H9 (cell line): ENCODE measurements at regions not wholly inside any gene's neighbourhood (a gene's known extent, or its start where the extent isn't known, plus 50 kb on each side); places are given as distances from the start of the nearest gene placed in this dataset.

Experiments used
- DNase-seq: peaks from one replicate; pipeline ENCODE4 v3.0.0-alpha.2; 2017
- H2AFZ ChIP-seq: one replicate; pipeline ENCODE4 v1.6.1; 2013; ENCODE audit warnings: mild to moderate bottlenecking, low read length, control low read depth, moderate library complexity
- H2AK5ac ChIP-seq: 2 replicates; pipeline ENCODE4 v1.6.1; 2013; ENCODE audit warnings: low read length, control low read depth, mixed read lengths; ENCODE audit not compliant: insufficient read length
- H2BK120ac ChIP-seq: one replicate; pipeline ENCODE4 v1.6.1; 2013; ENCODE audit warnings: low read depth, mild to moderate bottlenecking, low read length, control low read depth, inconsistent platforms; ENCODE audit not compliant: poor library complexity, severe bottlenecking
- H2BK12ac ChIP-seq: 2 replicates; pipeline ENCODE4 v1.6.1; 2013; ENCODE audit warnings: low read length, control low read depth, mixed read lengths, low read depth; ENCODE audit not compliant: insufficient read length
- H2BK15ac ChIP-seq: 2 replicates; pipeline ENCODE4 v1.6.1; 2013; ENCODE audit warnings: low read depth, low read length, control low read depth
- H2BK20ac ChIP-seq: one replicate; pipeline ENCODE4 v1.6.1; 2013; ENCODE audit warnings: low read depth, mild to moderate bottlenecking, low read length, control low read depth, inconsistent platforms; ENCODE audit not compliant: poor library complexity, severe bottlenecking
- H2BK5ac ChIP-seq: 2 replicates; pipeline ENCODE4 v1.6.1; 2013; ENCODE audit warnings: low read length, control low read depth, mixed read lengths; ENCODE audit not compliant: insufficient read length
- H3K14ac ChIP-seq: 2 replicates; pipeline ENCODE4 v1.6.1; 2013; ENCODE audit warnings: low read length, control low read depth; ENCODE audit not compliant: insufficient read depth
- H3K18ac ChIP-seq: 2 replicates; pipeline ENCODE4 v1.6.1; 2013; ENCODE audit warnings: low read depth, mild to moderate bottlenecking, mixed read lengths, low read length, control low read depth; ENCODE audit not compliant: insufficient read length
- H3K23ac ChIP-seq: 2 replicates; pipeline ENCODE4 v1.6.1; 2013; ENCODE audit warnings: low read length, control low read depth, mixed read lengths, low read depth; ENCODE audit not compliant: insufficient read length
- H3K23me2 ChIP-seq: 2 replicates; pipeline ENCODE4 v1.6.1; 2013; ENCODE audit warnings: low read depth, mild to moderate bottlenecking, mixed read lengths, low read length, control low read depth; ENCODE audit not compliant: insufficient read length, poor library complexity, severe bottlenecking
- H3K27ac ChIP-seq: 2 replicates; pipeline ENCODE4 v1.5.1; 2013; ENCODE audit warnings: low read length, control low read depth, mixed read lengths, low read depth; ENCODE audit not compliant: insufficient read length
- H3K27me3 ChIP-seq: 2 replicates; pipeline ENCODE4 v1.6.1; 2013; ENCODE audit warnings: low read length, control low read depth, inconsistent platforms; ENCODE audit not compliant: insufficient read depth
- H3K4ac ChIP-seq: 2 replicates; pipeline ENCODE4 v1.6.1; 2013; ENCODE audit warnings: low read depth, mild to moderate bottlenecking, control low read depth, inconsistent platforms, low read length, moderate library complexity
- H3K4me1 ChIP-seq: 2 replicates; pipeline ENCODE4 v1.6.1; 2013; ENCODE audit warnings: low read length, control low read depth, inconsistent platforms; ENCODE audit not compliant: insufficient read depth
- H3K4me2 ChIP-seq: 2 replicates; pipeline ENCODE4 v1.6.1; 2013; ENCODE audit warnings: low read length, control low read depth, mixed read lengths; ENCODE audit not compliant: insufficient read length, insufficient read depth
- H3K56ac ChIP-seq: 2 replicates; pipeline ENCODE4 v1.6.1; 2013; ENCODE audit warnings: low read depth, mild to moderate bottlenecking, mixed read lengths, low read length, control low read depth; ENCODE audit not compliant: insufficient read length
- H3K79me1 ChIP-seq: 2 replicates; pipeline ENCODE4 v1.6.1; 2013; ENCODE audit warnings: low read depth, mild to moderate bottlenecking, moderate library complexity, low read length, control low read depth, inconsistent platforms; ENCODE audit not compliant: insufficient read depth, poor library complexity, severe bottlenecking
- H3K79me2 ChIP-seq: 2 replicates; pipeline ENCODE4 v1.6.1; 2013; ENCODE audit warnings: low read length, control low read depth, inconsistent platforms; ENCODE audit not compliant: insufficient read depth
- H3K9ac ChIP-seq: 2 replicates; pipeline ENCODE4 v1.6.1; 2013; ENCODE audit warnings: low read length, control low read depth, mixed read lengths; ENCODE audit not compliant: insufficient read length; ENCODE audit errors: extremely low read depth
- H3K9me3 ChIP-seq: one replicate; pipeline ENCODE4 v1.6.1; 2013; ENCODE audit warnings: low read depth, low read length, inconsistent platforms; ENCODE audit not compliant: control insufficient read depth
- H3T11ph ChIP-seq: one replicate; pipeline ENCODE4 v1.6.1; 2013; ENCODE audit warnings: mild to moderate bottlenecking, low read length, control low read depth, inconsistent platforms
- H4K20me1 ChIP-seq: one replicate; pipeline ENCODE4 v1.6.1; 2013; ENCODE audit not compliant: control insufficient read depth, insufficient read length, insufficient read depth
- H4K5ac ChIP-seq: 2 replicates; pipeline ENCODE4 v1.6.1; 2013; ENCODE audit warnings: low read depth, mild to moderate bottlenecking, mixed read lengths, low read length, control low read depth; ENCODE audit not compliant: insufficient read length
- H4K8ac ChIP-seq: replicated peaks from 2 replicates; pipeline ENCODE4 v1.6.1; 2013; ENCODE audit warnings: low read length, control low read depth, mixed read lengths, low read depth; ENCODE audit not compliant: insufficient read length
- H4K91ac ChIP-seq: 2 replicates; pipeline ENCODE4 v1.6.1; 2013; ENCODE audit warnings: low read depth, mild to moderate bottlenecking, moderate library complexity, mixed read lengths, low read length, control low read depth; ENCODE audit not compliant: insufficient read length
- H3K27ac Mint-ChIP-seq, 3 experiments: 2 replicates in 2 of 3; 3 replicates in 1 of 3; pipeline ENCODE4 v1.8.0; 2020 to 2021; ENCODE audit warnings: mixed read lengths in 3 of 3, mild to moderate bottlenecking in 1 of 3, moderate library complexity in 1 of 3
- H3K27me3 Mint-ChIP-seq: 2 replicates; pipeline ENCODE4 v1.8.0; 2021; ENCODE audit warnings: low read depth, mild to moderate bottlenecking, moderate library complexity, mixed read lengths
- H3K36me3 Mint-ChIP-seq, 3 experiments: 2 replicates in 2 of 3; 3 replicates in 1 of 3; pipeline ENCODE4 v1.8.0; 2020 to 2021; ENCODE audit warnings: low read depth in 3 of 3, mixed read lengths in 3 of 3; ENCODE audit not compliant: insufficient read depth in 1 of 3
- H3K4me1 Mint-ChIP-seq, 2 experiments: 2 replicates each; pipeline ENCODE4 v1.8.0; 2020; ENCODE audit warnings: mixed read lengths in 2 of 2
- H3K4me3 Mint-ChIP-seq, 2 experiments: 2 replicates in 1 of 2; 3 replicates in 1 of 2; pipeline ENCODE4 v1.8.0; 2020 to 2021; ENCODE audit warnings: mild to moderate bottlenecking in 2 of 2, mixed read lengths in 2 of 2, moderate library complexity in 1 of 2
- H3K9me3 Mint-ChIP-seq, 2 experiments: 2 replicates in 1 of 2; 3 replicates in 1 of 2; pipeline ENCODE4 v1.8.0; 2020; ENCODE audit warnings: mild to moderate bottlenecking in 2 of 2, mixed read lengths in 2 of 2, moderate library complexity in 1 of 2
- CTCF ChIP-seq: fragments of 200-600 bp; sonication (generic); conservative IDR thresholded peaks from 3 replicates; pipeline ENCODE4 v1.8.0; 2021; ENCODE audit warnings: antibody characterized with exemption, mild to moderate bottlenecking
- WGBS: extraction: QIAGEN DNeasy Blood & Tissue Kit; methylation state at CpG from one replicate; pipeline ENCODE4 v1.1.7; 2013; ENCODE audit warnings: missing lambda C conversion rate, low lambda C conversion rate, mixed read lengths; ENCODE audit not compliant: insufficient read length; ENCODE audit errors: extremely low coverage; 5-methylcytosine and 5-hydroxymethylcytosine counted together

GRCh38 chr1:213425376-213426030 lies 374.5 kb downstream of the RPS6KC1 start:
- Histone ChIP-seq H3K14ac (no peak overlapping the region), H2AK5ac (no peak overlapping the region), H2BK15ac (no peak overlapping the region), H3T11ph (no peak overlapping the region), H2BK120ac (no peak overlapping the region), H4K91ac (no peak overlapping the region), H3K9me3 (no peaks in the 10 kb centered on the region), H4K20me1 (no peaks in the 10 kb centered on the region), H2BK5ac (no peak overlapping the region), H2AFZ (no peak overlapping the region), H3K18ac (no peak overlapping the region), H3K4me1 (no peaks in the 10 kb centered on the region), H3K9ac (no peak overlapping the region), H3K79me1 (no peaks in the 10 kb centered on the region), H2BK12ac (no peak overlapping the region), H3K23me2 (no peaks in the 10 kb centered on the region), H4K5ac (no peak overlapping the region), H3K23ac (no peak overlapping the region), H4K8ac (no peak overlapping the region), H2BK20ac (no peak overlapping the region), H3K79me2 (no peaks in the 10 kb centered on the region), H3K27ac (no peak overlapping the region), H3K4ac (no peak overlapping the region), H3K4me2 (no peak overlapping the region), H3K27me3 (no peaks in the 10 kb centered on the region), H3K56ac (no peak overlapping the region)
- Mint-ChIP-seq H3K4me1 (peaks cover 4 to 10% of the 10 kb centered on the region in 2 experiments; a peak in 3 of 4 replicates), H3K9me3 (no peaks in the 10 kb centered on the region), H3K36me3 (no peaks in the 10 kb centered on the region), H3K27me3 (0 out of 2 replicates have a peak, but pooled peaks cover 2% of the 10 kb centered on the region), H3K4me3 (no peak overlapping the region), H3K27ac (no peak overlapping the region)
- WGBS = no CpG with 5 or more reads among the region's 20 CpGs
- no peak for TF ChIP-seq CTCF
- DNase-seq = no peak
